ENCODE measurements at regions not wholly inside any gene's neighbourhood (a gene's known extent, or its start where the extent isn't known, plus 50 kb on each side); places are given as distances from the start of the nearest gene placed in this dataset.
"Not testable (repeated sequence)": the region's sequence is repeated elsewhere in the genome, so short reads cannot be mapped to it uniquely, and the experiment has no call there.

DNA sequence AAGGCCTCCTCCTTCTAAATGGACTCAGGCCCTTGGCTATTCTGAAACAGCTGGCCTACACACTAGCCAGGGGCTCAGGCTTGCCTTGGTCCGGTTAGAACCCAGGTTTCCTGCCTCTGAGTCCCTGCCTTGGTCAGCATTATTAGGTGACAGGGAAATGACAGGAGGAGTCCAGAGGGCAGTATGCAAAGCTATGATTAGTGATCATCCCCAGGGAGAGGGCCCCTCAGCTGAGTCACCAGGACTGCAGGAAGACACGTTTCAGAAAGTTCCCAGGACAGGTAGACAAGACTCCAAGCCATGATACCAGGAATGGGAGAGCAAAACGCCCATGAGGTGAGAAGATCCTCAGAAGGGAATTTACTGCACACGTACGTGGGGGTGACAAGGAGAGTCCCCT lies 301.1 kb upstream of the COBL start:
- DNase-seq (ENCODE audit: low spot score): no peak

DNA sequence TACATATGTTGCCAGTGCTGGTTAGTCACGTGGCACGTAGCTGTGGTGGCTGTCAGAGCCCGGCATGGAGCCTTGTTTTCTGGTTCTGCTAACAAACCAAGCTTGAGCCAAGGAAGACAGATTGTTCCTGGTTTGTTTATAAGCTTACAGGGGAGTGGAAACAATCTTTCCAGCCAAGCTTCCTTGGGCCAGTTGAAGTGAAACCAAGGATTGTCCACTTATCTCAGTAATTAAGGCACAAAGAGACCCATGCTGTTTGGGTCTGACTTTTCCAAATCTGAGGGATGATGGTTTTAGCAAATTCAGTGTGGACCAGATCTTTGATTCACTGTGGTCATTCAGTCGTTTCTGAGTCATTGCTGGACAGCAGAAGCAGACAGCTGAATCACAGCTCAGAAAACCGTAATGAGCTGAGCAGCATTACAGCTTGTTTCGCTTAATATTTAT lies 297.3 kb upstream of the COBL start:
- no peak for DNase-seq (ENCODE audit: low spot score)

DNA sequence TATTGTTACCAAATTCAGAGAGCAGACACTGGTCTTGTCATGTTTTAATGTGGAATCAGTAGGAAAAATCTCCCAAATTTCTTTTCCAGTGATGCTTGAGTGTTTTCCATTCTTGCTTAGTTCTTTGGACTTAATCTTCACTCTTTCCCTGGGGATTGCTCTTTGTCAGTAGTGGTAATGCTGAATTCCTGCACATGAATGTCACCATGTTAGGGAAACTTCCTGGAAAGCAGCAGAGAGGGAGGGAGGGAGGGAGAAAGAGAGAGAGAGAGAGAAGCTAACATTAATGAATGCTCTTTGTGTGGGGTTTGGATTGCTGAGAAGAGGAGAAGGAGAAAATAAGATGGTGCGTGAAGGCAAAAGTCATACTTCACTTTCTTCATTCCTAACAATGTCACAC lies 295.3 kb upstream of the COBL start:
- no peak for DNase-seq (ENCODE audit: low spot score)

DNA sequence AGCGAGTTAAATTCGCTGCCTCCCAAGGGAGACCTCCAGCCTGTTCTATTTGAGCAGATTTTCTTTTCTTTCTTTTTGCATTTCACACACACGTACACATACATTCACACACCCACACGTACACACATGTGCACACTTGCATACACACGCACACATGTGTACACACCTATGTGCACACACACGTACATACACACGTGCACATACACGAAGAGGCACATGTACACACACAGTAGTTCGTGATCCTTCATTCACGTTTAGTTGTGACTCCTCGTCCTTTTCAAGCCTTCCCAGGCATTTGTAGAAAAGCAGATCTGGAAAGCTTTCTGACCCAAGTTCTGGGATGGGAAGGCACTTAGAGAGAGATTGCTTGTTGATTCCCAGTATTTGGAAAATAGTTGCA lies 290.8 kb upstream of the COBL start:
- DNase-seq (ENCODE audit: low spot score): no peak

DNA sequence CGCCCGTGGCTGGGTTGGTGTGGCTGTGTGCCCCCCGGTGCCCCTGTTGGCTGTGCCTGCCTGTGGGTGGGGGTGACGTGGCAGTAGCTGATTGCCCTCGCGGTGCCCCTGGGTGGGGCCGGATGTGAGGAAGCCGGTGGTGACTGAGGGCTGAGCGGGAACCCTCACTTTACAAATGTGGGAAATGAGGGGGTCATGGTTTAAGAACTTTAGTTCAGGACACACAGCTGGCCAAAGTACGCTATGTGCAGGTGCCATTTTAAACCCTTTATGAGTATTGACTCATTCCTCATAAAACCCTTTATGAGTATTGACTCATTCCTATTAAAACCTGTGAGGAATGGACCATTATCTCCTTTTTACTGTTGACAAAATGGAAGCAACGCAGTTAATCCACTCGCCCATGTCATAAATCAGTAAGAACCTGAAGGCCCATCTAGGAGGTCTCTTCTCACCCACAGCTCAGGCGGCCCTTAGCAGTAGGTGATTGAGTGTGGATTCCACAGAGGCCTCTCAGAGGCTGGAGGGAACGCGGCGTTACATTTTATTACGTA lies 290.1 kb upstream of the COBL start:
- DNase-seq (ENCODE audit: low spot score): no peak

DNA sequence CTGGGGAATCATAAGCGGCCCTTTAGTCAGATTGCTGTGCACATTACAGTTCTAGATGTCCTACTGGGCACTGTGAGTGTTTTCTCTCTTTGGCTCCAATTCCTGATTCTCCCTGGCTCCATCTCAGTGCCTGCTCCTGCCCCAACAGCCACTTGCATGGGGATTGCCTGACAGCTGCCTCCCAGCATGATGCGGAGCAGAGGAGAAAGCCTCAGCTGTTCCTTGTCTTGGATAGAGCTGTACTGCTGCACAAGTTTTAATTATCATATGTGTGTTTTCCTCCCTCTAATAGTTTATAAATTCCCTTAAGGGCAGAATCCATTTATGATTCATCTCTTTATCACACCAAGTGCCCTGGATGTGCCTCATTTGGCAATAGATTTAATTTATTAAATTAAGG lies 285.8 kb upstream of the COBL start:
- DNase-seq (ENCODE audit: low spot score): peak; percentile 47

DNA sequence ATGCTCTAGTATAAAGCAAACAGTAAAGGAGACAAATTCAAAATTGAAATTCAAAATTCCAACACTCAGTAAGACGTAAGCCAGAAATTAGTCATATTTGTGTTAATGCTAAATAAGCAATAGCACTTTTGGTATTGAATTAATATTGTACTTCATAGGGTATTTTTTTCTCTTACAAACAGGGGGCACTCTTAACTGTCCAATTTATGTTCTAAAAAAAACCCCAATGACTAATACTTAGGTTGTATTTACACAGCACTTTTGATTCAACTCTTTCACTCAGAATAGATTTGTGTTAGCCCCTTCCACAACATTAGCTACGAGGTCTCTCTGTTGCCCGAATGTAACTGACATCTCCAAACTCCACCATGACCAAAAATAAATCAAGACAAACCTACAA lies 284.9 kb upstream of the COBL start:
- no peak for DNase-seq (ENCODE audit: low spot score)

DNA sequence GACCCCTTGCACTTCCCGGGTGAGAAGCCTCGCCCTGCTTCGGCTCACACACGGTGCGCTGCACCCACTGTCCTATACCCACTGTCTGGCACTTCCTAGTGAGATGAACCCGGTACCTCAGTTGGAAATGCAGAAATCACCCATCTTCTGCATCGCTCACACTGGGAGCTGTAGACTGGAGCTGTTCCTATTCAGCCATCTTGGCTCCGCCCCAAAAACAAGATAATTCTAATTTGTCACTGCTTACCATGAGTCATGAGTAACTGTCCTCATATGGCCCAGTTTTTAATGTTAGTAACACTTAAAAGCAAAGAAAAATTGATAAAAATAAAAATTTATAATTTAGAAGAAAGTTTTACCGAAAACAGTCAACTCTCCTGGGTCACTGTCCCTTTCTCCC lies 283.3 kb upstream of the COBL start:
- DNase-seq (ENCODE audit: low spot score): not testable (repeated sequence)

DNA sequence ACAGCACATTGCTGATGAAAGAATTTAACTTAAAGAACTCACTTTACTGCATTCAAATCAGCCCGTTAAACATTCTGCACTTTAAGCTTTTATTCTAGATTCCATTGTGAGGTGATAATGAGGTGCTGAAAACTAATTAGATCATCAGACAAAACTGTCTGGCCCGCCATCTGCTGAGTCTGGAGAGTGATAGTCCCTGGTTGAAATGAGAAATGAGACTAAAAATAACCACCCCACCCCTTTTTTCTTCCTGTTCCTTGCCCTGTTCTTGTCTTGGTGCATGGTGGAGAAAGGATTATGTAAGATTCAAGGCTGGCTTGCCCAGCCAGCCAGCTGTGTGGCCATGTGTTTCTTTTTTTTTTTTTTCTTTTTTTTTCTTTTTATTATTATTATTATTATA lies 277.0 kb upstream of the COBL start:
- DNase-seq (ENCODE audit: low spot score): peak; percentile 79

DNA sequence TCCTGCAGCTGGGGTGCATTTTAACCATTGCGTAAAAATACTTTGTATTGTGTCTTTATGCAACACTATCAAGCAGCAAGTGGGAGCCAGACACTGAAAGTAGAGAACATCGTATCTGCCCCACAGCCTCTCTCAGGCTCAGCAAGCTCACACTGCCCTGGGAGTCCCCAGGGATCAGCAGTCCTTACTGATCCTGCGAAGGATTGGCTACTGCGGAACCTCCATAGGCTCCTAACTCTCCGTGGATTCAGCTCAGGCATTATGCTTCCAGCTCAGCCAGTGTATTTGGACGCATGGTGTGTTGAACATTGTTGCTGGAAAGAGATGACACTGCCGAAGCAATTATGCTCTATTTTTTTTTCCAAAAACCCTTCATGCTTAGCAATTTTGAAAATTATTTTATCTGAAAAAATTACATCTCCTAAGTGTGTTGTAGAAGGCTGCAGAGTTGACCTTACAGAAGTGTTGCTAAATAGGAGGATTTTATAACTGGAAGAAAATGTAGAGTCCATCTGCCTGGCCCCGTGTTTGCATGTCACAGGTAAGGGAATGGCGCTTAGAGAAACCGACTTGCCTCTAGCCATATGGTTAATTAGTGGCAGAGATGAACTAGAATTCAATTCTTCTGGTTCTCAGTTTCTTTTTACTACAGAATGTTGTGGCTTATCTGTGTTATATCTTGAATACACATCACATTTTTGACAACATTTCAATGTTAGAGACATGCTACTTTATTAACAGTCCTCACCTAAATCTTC lies 276.4 kb upstream of the COBL start:
- DNase-seq (ENCODE audit: low spot score): peak; percentile 82

DNA sequence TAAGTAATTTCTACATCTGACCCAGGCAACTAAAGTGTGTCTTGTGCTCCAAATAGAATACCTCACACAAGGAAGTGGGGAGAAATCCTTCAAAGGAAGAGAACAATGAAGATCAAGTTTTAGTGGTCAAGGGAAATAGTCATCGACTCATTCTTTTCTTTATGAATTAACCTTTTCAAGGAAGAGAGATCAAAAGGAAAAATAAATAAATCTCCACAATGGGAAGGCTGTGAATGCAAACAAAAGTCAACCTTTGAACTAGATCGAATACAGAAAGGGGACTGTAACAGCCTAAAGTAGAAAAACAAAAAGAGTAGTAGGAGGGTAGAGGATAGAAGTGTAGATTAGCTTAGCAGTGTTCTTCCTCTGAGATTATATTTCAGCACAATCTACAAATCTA lies 274.6 kb upstream of the COBL start:
- no peak for DNase-seq (ENCODE audit: low spot score)

DNA sequence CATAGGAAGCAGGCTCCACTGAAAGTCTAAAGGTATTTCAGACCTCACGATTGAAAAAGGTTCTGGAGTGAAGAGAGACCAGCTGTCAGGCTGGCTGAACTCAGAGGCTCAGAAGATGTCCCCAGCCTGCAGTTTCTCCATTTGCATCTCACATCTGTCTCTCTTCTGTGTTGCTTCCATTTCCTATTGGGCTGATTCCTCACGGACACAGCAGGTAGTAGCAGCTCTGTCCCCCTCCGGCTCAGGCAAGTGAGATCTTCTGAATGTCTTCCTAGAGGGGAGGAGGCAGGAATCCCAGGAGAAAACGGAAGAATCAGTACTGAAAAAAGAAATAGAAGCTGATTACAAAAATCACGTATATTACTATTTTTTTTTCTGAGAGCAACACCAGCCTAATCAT lies 274.1 kb upstream of the COBL start:
- DNase-seq (ENCODE audit: low spot score): no peak

DNA sequence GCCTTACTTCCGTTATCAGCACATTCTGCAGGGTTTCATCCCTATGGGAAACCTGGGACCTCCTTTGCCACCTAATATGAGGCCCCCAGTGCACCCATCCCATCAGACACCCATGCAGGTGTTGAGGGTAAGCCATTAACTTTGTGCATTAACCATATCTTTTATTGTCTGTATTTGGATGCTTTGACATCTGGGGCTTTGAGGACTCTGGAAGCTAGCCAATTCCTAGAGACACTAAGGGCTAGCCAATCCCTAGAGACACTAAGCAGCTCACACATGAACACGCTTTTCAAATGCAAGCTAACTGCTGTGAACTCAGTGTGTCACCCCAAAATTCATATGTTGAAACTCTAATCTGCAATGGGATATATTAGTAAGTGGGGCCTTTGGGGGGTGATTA lies 272.5 kb upstream of the COBL start:
- DNase-seq (ENCODE audit: low spot score): peak; percentile 54

DNA sequence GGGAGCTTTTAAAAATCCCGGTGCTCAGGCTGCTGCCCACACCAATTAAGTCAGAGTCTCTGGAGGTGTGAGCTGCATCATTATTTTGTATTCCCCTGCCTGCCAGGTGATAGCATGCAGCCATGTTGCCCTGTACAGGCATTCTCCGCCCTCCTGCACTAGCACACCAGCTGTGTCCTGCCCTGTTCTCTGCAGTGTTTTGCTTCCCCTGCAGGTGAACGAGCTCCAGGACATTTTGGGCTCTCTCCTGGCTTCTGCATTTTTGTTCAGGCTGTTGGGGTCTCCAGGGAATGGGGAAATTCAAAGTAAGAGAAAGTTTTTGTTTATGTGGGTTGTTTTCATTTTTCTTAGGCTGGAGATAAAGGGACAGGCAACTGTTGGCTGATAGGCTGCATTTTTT lies 271.0 kb upstream of the COBL start:
- DNase-seq (ENCODE audit: low spot score): no peak

DNA sequence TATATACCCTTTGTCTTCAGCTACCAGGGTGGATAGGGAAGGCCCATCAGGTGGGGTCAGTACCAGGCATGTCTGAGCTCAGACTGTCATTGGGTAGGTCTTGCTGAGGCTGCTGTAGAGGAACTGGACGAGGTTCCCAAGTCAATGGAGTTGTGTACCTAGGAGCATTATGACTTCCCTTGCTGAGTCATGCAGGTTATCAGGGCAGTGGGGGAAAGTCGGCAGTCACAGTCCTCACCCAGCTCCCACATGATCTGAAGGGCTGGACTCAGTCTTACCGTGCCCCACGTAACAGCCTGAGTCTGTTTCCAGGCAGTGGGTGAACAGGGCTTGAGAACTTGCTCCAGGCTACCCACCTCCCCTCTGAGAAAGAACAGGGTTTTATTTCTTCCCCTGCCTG lies 260.8 kb upstream of the COBL start:
- DNase-seq (ENCODE audit: low spot score): no peak

DNA sequence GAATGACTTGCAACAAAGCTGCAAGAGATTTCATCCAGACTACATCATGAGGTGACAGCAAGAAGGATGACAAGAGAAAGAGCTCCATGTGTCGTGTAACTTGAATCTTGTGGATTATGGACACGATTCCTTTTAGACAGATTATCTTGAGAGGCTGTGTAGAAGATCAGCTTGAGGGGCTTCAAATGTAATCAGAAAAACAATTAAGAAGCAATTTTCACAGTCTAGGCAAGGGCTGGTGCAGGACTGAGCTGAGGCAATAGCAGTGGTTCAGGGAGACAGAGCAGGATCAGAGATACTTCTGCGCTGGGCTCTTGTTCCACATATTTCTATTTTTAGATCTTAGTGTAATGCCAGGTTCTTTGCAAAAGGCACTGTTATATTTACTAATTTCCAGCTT lies 253.0 kb upstream of the COBL start:
- no peak for DNase-seq (ENCODE audit: low spot score)

DNA sequence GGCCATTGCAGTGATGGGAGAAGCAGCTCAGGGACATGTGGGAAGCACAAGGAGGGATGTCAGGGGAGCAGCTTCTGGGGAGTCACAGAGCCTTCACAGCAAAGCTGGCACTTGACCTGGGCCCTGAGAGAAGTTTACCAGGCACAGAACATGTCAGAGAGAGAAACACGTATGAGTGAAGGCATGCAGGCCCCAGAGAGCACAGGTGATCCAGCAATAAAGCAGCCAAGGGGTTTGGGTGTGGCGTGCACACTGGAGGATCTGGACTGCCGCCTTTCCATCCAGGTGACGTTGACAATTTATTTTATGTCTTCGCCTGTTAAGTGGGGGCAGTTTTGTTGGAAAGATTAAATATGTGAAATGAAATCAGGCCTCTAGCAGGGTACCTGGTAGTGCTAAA lies 252.6 kb upstream of the COBL start:
- DNase-seq (ENCODE audit: low spot score): no peak

DNA sequence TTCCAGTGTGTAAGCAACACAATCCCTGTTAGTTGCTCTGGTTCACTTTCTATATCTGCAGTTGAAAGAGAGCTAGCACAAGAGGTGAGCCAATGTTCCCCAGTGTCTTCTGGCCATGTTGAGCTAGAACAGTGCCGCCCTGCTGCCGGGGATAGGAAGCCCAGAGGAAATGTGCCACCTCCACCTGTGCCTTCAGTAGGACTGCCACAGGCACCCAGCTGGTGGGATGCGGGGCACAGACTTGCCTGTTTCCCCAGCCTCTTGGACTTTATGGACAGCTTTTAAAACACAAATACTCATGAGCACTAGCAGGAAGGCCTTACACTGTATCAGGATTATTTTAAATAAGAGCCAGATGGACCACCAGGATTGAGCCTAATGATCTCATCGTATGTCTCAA lies 234.5 kb upstream of the COBL start:
- DNase-seq (ENCODE audit: low spot score): peak; percentile 64

DNA sequence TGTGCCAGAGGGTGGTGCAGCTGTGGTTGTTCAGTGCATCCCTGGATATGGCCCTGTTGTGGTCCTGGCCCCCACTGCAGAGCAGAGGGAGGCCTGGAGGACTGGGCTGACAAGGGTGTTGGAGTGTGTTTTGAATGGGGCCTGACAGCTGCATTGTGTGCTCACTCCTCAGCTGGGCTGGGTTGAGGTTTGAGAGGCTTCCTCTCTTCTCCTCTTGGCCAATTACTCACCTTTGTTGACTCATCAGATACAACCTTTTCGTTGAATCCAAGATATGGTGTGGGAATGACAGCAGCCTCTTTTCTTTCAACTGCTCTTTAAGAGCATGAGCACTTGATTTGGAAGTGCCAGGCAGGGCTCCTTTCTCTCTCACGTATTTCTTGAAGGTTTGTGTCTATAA lies 228.5 kb upstream of the COBL start:
- DNase-seq (ENCODE audit: low spot score): no peak

DNA sequence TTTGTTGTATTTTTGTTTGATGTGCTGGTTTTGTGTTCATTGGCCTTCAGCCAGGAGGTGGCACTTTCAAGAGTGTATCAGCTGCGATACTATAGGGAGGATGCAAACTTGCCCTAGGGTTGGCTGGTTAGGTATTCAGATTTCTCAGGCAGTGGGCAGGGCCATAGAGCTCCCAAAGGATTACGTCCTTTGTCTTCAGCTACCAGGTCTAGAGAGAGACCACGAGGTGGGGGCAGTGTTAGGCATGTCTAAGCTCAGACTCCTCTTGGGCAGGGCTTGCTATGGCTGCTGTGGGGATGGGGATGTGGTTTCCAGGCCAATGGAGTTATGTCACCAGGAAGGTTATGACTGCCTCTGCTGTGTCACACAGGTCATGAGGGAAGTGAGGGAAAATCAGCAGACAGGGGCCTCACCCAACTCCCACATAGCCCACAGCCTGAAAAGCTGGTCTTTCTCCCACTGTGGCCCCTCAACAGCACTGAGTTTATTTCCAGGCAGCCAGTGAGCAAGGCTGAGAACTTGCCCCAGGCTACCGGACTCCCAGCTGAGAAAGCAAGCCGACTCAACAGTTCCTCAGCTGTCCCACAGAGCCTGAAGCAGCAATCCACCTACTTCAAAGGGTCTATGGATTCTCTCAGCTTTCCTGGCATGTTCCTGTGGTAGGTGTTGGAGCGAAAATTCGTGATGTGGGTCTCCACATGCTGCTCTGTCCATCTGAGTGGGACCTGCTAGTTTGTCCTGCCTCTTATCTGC lies 227.4 kb upstream of the COBL start:
- no peak for DNase-seq (ENCODE audit: low spot score)

DNA sequence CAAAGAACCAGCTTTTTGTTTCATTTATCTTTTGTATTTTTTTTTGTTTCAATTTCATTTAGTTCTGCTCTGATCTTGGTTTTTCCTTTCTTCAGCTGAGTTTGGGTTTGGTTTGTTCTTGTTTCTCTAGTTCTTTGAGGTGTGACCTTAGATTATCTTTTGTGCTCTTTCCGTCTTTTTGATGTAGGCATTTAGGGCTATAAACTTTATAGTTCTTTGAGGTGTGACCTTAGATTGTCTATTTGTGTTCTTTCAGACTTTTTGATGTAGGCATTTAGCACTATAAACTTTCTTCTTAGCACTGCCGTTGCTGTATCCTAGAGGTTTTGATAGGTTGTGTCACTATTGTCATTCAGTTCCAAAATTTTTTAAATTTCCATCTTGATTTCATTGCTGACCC lies 224.3 kb upstream of the COBL start:
- not testable (repeated sequence) for DNase-seq (ENCODE audit: low spot score)

DNA sequence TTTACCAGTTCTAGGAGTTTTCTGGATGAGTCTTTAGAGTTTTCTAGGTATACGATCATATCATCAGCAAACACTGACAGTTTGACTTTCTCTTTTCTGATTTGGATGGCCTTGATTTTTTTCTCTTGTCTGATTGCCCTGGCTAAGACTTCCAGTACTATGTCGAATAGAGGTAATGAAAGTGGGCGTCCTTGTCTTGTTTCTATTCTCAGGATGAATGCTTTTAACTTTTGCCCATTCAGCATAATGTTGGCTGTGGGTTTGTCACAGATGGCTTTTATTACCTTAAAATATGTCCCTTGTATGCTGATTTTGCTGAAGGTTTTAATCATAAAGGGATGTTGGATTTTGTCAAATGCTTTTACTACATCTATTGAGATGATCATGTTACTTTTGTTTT lies 223.2 kb upstream of the COBL start:
- DNase-seq (ENCODE audit: low spot score): no peak

DNA sequence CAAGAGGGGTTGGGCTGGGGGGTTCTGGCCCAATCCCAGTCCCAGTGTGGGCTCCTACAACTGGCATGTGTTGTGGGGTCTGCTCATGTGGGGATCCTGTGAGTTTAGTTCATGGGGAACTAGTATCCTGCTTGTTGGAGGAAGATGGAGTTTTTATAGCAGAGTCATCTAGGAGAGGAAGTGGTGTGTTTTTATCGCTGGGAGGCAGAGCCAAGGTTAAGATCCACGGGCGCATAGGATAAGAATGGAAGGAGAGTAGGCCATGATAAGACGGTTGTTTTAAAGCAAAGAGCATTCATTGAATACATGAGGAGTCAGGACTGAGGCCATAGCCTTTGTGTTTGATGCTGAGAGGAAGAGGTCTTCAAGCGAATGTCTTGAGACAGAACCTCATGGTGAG lies 211.6 kb upstream of the COBL start:
- DNase-seq (ENCODE audit: low spot score): no peak

Measured in D341Med (cell line).